Memory B cell (primary cell): ENCODE measurements at regions not wholly inside any gene's neighbourhood (a gene's known extent, or its start where the extent isn't known, plus 50 kb on each side); places are given as distances from the start of the nearest gene placed in this dataset.

Experiments
- ATAC-seq: fragments of 150-1000 bp; cut with Tn5 transposase; 2 replicates; pipeline ENCODE4 v1.10.0; 2021; ENCODE audit warnings: low read depth, mild to moderate bottlenecking, moderate library complexity
- DNase-seq, 2 donors: peaks; one replicate each; pipeline ENCODE4 v3.0.0; 2022; ENCODE audit warnings: low spot score in 2 of 2
- H3K27ac Mint-ChIP-seq: one replicate; pipeline ENCODE4 v1.8.0; 2022; ENCODE audit warnings: mild to moderate bottlenecking, moderate library complexity, mixed read lengths
- H3K27me3 Mint-ChIP-seq: one replicate; pipeline ENCODE4 v1.8.0; 2022; ENCODE audit warnings: mixed read lengths
- H3K36me3 Mint-ChIP-seq: one replicate; pipeline ENCODE4 v1.8.0; 2022; ENCODE audit warnings: mild to moderate bottlenecking, mixed read lengths
- H3K4me1 Mint-ChIP-seq: one replicate; pipeline ENCODE4 v1.8.0; 2022; ENCODE audit warnings: mixed read lengths
- H3K4me3 Mint-ChIP-seq: one replicate; pipeline ENCODE4 v1.8.0; 2022; ENCODE audit warnings: mild to moderate bottlenecking, moderate library complexity, mixed read lengths
- H3K9me3 Mint-ChIP-seq: one replicate; pipeline ENCODE4 v1.8.0; 2022; ENCODE audit warnings: mixed read lengths

DNA sequence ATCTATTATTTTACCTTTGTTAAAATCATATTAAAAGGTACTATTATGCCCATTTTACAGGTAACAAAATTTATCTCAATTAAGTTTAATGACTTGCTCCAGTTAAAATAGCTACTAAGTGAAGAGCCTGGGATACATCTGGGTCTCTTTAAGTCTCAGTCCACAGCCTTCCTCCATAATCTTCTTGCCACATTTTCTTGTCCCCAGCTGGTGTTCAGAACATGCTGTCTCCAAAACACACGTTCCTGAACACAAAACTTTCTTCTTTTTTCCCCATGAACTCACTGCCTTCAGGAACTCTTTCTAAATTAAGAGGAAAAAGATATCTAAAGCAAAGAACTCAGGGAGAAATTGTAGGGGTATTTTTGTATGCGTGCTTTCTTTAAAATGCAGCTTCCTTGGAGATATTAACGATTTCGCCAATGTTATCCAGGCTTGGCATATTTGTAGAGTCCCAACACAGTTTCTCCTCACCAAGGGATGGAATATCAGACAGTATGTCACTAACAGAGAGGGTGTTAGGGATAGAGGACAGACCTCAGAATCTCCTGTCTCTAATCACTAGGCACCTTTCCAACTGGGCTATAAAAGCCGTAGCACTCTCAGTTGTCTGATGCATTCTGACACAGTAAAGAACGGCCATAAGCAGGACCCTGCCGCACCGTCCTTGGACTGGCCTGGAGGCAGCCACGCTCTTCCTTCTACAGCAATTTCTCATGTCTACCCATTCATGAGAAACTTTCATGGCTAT is 232.8 kb upstream of the BLID start:
- peaks cover 4% of the 10 kb centered on the region for H3K9me3 Mint-ChIP-seq
- no peaks in the 10 kb centered on the region for H3K36me3 Mint-ChIP-seq
- ATAC-seq: no peak
- peaks cover 2% of the 10 kb centered on the region for H3K27me3 Mint-ChIP-seq
- H3K27ac Mint-ChIP-seq: no peak overlapping the region
- no peaks in the 10 kb centered on the region for H3K4me1 Mint-ChIP-seq
- no peak for DNase-seq
- no peak overlapping the region for H3K4me3 Mint-ChIP-seq

DNA sequence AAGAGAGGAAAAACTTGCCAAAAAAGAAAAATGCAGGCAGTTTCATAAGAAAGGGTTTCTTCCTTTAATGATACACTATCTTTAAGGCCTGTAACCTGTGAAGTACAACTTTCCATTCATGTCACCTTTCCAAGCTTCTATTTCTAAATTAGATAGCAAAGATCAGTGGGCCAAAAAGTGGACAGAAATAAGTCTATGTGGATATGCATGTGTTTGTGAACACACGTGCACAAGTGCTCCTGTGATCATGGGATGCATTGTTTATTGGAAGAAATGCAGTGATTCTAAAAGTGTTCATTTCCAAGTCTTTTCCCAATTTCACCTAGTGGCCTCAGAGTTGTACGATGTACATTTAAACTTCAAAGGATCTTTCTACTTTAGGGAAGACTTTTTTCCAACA is 230.0 kb upstream of the BLID start:
- Mint-ChIP-seq H3K4me3 (no peak overlapping the region), H3K36me3 (no peaks in the 10 kb centered on the region), H3K27me3 (peaks cover 2% of the 10 kb centered on the region), H3K4me1 (no peaks in the 10 kb centered on the region), H3K27ac (no peak overlapping the region), H3K9me3 (peaks cover 1% of the 10 kb centered on the region)
- ATAC-seq (no peak), DNase-seq (no peak)

DNA sequence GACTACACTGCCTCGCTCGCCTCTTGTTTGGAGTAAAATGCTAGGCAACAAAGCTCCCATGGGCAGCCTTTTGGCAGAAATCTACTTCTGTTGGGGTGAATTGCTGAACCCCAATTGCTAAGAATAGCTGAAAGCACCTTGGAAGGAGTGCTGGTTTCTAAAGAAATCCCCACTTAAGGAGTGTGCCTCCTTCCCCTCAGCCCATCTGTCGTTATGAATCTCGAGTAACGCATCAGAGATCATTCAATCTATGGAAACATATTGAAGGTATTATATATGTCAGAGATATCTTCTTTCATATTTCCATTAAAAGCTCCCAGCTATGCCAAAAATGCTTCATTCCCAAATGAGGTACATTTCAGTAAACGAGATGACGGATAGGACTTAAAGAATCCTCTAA is 229.6 kb upstream of the BLID start:
- Mint-ChIP-seq H3K27me3 (peaks cover 2% of the 10 kb centered on the region), H3K36me3 (no peaks in the 10 kb centered on the region), H3K27ac (no peak overlapping the region), H3K4me3 (no peak overlapping the region), H3K9me3 (peaks cover 1% of the 10 kb centered on the region), H3K4me1 (no peaks in the 10 kb centered on the region)
- ATAC-seq: no peak
- no peak for DNase-seq

DNA sequence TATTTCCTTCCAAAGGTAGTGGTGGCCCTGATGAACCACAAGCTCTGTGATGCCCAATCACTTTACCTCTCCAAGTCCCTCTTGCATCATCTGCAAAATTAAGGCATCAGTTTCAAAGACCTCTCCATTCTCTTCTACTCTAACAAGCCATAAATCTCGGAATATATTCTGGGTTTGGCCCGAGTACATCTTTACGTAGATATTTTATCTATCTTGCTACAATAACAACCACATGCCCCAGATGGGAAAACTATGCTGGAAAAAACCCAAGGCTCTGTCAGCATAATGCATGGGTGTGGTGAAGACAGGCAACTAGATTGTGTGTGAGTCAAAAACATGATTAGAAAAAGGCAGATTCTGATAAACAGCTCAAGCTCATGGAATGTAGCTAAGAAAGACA is 228.2 kb upstream of the BLID start:
- DNase-seq: no peak
- no peaks in the 10 kb centered on the region for H3K36me3 Mint-ChIP-seq
- no peaks in the 10 kb centered on the region for H3K27me3 Mint-ChIP-seq
- H3K27ac Mint-ChIP-seq: no peak overlapping the region
- no peak overlapping the region for H3K4me3 Mint-ChIP-seq
- ATAC-seq: no peak
- H3K9me3 Mint-ChIP-seq: peaks cover 1% of the 10 kb centered on the region
- H3K4me1 Mint-ChIP-seq: no peaks in the 10 kb centered on the region

DNA sequence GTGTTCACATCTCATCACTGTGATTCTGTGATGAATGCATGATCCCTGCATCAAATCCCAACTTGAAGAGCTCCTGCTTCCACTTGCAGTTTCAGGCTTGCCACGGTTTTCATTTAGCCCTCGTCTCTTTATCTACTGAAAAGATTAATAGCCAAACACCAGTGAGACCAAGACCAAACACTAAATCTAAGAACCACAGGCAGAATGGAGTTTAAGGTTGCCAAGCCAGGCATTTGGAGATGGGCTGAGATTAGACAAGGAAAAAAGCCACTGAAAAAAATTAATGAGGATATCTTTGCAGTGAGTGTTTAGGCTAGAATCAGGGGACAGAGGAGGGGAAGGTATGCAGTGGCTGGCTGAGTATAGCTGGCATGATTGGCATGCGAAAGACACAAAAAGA is 227.2 kb upstream of the BLID start:
- no peak overlapping the region for H3K4me3 Mint-ChIP-seq
- no peak for DNase-seq
- peaks cover 1% of the 10 kb centered on the region for H3K9me3 Mint-ChIP-seq
- ATAC-seq: no peak
- no peak overlapping the region for H3K27ac Mint-ChIP-seq
- no peaks in the 10 kb centered on the region for H3K4me1 Mint-ChIP-seq
- no peaks in the 10 kb centered on the region for H3K27me3 Mint-ChIP-seq
- H3K36me3 Mint-ChIP-seq: no peaks in the 10 kb centered on the region

DNA sequence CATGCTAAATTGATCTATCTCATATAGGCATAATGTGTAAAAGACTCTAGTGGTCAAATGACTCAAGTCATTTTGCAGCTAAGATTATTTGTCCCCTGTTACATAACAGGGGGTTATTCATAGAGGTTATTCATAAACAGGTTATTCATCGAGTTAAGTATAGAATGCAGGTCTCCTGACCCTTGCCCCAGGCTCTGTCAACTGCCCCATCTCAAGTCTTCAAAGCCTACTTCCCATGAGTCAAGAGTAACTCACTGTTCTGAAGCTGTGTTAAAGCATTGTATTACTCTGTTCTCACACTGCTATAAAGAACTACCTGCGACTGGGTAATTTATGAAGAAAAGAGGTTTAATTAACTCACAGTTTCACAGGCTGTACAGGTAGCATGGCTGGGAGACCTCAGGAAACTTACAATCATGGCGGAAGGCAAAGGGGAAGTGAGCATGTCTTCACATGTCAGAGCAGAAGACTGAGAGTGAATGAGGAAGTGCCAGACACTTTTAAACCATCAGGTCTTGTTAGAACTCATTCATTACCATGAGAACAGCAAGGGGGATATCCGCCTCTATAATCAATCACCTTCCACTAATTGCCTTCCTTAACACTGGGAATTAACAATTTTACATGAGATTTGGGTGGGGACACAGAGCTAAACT is 226.2 kb upstream of the BLID start:
- Mint-ChIP-seq H3K9me3 (peaks cover 1% of the 10 kb centered on the region), H3K27me3 (no peaks in the 10 kb centered on the region), H3K27ac (no peak overlapping the region), H3K4me1 (no peaks in the 10 kb centered on the region), H3K4me3 (no peak overlapping the region), H3K36me3 (no peaks in the 10 kb centered on the region)
- ATAC-seq: no peak
- no peak for DNase-seq

DNA sequence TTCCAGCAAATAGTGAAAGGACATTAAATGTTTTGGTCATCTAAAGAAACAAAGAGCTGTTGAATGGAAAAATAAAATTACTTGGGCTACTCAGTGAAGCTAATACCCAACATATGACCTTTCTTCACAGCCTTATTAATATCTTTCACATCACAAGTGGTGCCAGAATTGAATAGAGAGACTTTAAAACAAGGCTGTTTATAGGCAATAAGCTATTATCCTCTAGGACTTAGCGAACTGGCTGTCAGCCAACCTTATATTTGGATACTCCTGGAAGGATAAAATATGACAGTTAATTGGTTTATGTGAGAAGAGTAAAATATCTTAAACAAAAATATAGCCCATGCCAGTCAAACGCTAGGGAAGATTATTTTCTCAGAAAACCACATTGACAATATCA is 225.5 kb upstream of the BLID start:
- Mint-ChIP-seq H3K27ac (no peak overlapping the region), H3K36me3 (no peaks in the 10 kb centered on the region), H3K27me3 (no peaks in the 10 kb centered on the region), H3K4me1 (no peaks in the 10 kb centered on the region), H3K4me3 (no peak overlapping the region), H3K9me3 (peaks cover 1% of the 10 kb centered on the region)
- DNase-seq (no peak), ATAC-seq (no peak)

DNA sequence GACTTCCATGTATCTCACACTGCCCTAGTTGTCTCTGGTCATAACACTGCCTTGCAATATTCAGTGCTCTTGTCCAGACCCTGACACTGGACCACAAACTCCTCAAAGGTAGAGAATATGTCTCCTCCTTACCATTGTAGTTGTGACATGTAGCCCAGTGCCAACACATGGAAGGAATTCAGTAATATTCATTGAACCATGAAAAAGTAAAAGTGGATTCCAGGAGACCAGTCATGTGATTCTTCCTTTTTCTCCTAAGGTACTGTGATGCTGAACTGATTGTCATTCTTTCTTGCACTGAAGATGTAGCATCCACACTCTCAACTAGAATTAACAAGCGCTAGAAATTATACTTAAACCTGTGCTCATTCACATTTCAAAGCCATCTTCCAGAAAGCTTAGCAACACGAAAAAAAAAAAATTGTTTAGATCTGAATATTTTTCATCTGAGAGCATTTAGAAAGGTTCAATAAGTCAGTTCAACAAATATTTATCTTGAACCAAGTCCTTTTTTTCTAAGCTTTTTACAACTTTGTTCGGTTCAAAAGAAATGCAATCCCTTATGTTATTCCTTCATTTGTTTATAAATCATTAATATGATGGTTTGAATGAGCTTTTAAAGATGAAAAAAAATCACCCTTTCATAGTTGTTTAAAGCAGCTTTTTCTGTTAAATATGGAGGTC is 224.7 kb upstream of the BLID start:
- no peak overlapping the region for H3K4me3 Mint-ChIP-seq
- ATAC-seq (no peak), DNase-seq (no peak)
- H3K9me3 Mint-ChIP-seq: peaks cover 1% of the 10 kb centered on the region
- no peak overlapping the region for H3K27ac Mint-ChIP-seq
- H3K36me3 Mint-ChIP-seq: no peaks in the 10 kb centered on the region
- no peaks in the 10 kb centered on the region for H3K4me1 Mint-ChIP-seq
- H3K27me3 Mint-ChIP-seq: no peaks in the 10 kb centered on the region

DNA sequence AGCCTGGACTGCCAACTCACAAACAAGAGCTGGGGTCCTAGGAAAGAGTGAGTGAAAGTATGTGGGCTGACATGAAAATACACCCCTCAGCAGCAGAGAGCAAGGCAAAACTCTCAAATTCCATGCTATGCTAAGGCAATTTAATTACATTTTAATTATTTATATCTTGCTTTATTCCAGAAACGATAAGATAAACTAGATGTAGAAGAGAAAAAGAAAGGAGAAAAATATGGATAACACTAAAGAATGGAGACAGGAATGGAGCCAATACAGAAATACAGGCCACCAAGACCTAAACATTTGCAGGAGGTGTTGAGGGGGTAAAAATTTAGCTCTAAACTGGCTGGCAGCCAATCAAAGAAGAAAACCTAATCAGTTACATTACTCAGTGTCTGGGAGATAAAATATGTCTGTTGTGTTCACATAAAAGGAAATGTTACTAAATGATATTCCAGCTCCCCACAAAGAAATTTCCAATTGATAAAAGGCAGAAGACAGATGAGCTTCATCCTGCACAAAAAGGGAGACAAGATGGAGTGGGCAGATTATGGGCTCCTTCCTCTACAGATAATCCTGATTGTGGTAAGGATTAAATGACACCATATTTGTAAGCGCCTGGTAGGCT is 223.5 kb upstream of the BLID start:
- no peak for ATAC-seq
- no peaks in the 10 kb centered on the region for H3K36me3 Mint-ChIP-seq
- no peak overlapping the region for H3K27ac Mint-ChIP-seq
- DNase-seq: no peak
- H3K4me3 Mint-ChIP-seq: no peak overlapping the region
- no peaks in the 10 kb centered on the region for H3K9me3 Mint-ChIP-seq
- no peaks in the 10 kb centered on the region for H3K27me3 Mint-ChIP-seq
- no peaks in the 10 kb centered on the region for H3K4me1 Mint-ChIP-seq

DNA sequence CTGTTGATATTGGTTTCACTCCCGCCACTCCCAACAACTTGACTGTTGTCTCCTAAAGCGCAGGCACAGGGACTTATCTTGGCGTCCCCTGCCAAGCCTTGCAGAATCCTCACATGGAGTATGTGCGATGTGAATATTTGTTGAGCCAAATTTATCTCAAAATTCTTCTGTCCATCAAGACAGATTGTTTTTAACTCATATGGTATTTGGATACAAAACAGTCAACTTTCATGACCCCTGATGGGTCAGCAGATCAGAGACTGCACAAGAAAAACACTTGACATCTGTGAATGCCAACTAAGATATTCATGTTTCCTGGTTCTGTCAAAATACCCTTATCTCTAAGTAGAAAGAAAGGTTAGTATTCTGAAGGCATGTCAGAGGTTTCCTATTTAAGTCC is 221.7 kb upstream of the BLID start:
- no peak overlapping the region for H3K4me3 Mint-ChIP-seq
- H3K9me3 Mint-ChIP-seq: peaks cover 2% of the 10 kb centered on the region
- no peaks in the 10 kb centered on the region for H3K4me1 Mint-ChIP-seq
- ATAC-seq (no peak), DNase-seq (no peak)
- H3K27ac Mint-ChIP-seq: no peak overlapping the region
- peaks cover 5% of the 10 kb centered on the region for H3K27me3 Mint-ChIP-seq
- H3K36me3 Mint-ChIP-seq: no peaks in the 10 kb centered on the region

DNA sequence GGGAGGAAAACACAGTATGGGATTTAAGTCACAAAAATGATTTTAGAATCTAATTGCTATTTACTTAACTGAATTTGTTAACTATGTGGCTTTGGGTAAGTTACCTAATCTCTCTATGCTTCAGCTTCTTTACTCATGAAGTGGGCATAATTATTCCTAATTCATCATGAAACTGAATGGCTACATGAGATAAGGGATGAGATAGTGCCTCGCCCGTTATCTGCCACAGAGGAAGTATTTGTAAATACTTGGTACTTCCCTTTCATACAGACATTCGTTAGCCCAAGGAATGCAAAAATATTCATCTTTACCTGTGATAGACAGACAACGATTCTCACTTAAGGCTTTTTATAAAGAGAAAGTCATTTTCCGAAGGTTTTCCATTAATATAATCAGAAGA is 221.2 kb upstream of the BLID start:
- H3K36me3 Mint-ChIP-seq: no peaks in the 10 kb centered on the region

DNA sequence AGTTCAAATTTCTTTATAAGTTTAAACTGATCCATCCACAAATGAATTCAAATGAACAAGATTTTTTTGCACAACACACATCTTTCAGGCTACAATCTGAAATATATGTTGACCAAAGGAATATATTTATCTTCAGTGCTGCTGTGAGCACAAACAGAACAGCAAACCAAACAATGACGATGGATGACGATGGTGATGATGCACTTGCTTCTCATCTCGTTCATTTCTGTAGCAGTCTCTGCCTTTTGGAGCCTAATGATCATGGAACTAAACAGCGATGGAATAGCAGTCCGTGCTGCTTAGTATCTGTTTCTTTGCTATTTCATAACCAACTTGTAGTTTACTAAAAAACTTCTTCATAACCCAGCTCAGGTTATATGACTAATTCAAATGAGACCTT is 220.7 kb upstream of the BLID start:
- Mint-ChIP-seq H3K36me3 (no peaks in the 10 kb centered on the region), H3K4me1 (no peaks in the 10 kb centered on the region), H3K27me3 (peaks cover 5% of the 10 kb centered on the region), H3K4me3 (no peak overlapping the region), H3K9me3 (peaks cover 2% of the 10 kb centered on the region), H3K27ac (no peak overlapping the region)
- DNase-seq: no peak
- ATAC-seq: no peak

More for the DNA sequence above, 221.2 kb upstream of the BLID start:
- ATAC-seq: no peak
- Mint-ChIP-seq H3K27ac (no peak overlapping the region), H3K4me3 (no peak overlapping the region), H3K9me3 (peaks cover 2% of the 10 kb centered on the region), H3K4me1 (no peaks in the 10 kb centered on the region), H3K27me3 (peaks cover 5% of the 10 kb centered on the region)
- no peak for DNase-seq

DNA sequence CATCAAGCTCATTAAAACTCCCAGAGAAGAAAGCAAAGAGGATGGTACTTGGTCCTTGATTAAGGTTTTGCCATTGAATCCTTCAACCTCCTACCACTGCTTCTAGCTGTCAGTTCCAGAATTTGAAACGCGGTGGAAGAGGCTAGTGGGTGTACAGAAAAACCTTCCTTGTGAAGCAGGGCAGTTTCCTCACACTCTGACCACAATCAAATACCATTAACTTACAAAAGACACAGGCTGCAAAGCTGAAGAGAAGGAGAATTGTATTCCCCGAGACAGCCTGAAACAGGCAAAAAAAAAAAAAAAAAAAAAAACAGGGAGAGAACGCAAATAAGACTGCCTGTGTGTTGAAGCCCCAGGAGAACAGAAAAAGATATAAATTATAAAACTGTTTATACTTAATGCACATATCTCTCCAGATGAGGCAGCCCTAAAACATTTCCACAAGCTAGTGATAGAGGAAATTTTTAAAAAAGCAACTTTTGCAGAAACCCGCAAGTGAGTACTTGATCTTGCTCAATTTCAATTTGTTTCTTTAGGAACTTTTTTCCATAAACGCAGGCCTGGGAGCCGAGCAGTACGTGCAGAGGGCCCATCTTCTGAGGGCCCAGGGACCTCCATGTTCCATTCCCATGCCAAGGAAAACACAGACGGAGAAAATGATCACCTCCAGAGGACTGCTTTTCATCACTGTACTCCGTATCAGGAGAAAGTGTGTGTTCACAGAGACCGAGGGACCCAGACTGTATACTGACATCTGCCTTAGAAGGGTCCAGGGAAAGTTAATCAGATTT is 218.7 kb upstream of the BLID start:
- Mint-ChIP-seq H3K4me1 (no peaks in the 10 kb centered on the region), H3K27me3 (peaks cover 7% of the 10 kb centered on the region), H3K27ac (no peak overlapping the region), H3K9me3 (peaks cover 2% of the 10 kb centered on the region), H3K36me3 (no peaks in the 10 kb centered on the region), H3K4me3 (no peak overlapping the region)
- no peak for ATAC-seq
- DNase-seq: no peak

DNA sequence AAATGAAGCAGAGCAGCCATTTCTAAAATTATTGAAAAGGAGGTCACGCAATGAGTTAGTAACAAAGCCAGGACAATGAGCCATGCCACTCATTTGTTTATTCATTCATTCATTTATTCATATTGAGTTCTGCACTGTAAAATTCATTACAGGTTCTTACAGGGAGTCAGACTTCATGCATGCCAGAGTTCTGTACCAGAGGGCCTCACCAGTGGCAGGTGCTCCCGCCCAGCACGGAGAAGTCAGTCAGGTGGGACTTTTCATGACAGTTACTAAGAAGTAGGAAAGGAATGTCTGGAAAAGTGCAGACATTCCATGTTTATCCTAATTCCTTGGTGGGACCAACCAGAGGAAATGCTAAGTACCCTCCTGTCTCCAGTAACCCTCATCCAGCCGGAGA is 217.5 kb upstream of the BLID start:
- no peak for DNase-seq

More for the DNA sequence above, 217.5 kb upstream of the BLID start:
- ATAC-seq: no peak
- peaks cover 2% of the 10 kb centered on the region for H3K9me3 Mint-ChIP-seq
- no peaks in the 10 kb centered on the region for H3K4me1 Mint-ChIP-seq
- H3K27ac Mint-ChIP-seq: no peak overlapping the region
- H3K36me3 Mint-ChIP-seq: no peaks in the 10 kb centered on the region
- H3K4me3 Mint-ChIP-seq: no peak overlapping the region
- H3K27me3 Mint-ChIP-seq: peaks cover 7% of the 10 kb centered on the region
